Activated T-cell treated with anti-CD3 and anti-CD28 coated beads, Interleukin-2, amount 50 U/mL, for 4 hours (primary cell): ENCODE measurements at regions not wholly inside any gene's neighbourhood (a gene's known extent, or its start where the extent isn't known, plus 50 kb on each side); places are given as distances from the start of the nearest gene placed in this dataset.

Experiments used
- ATAC-seq, 2 donors: fragments of 200-7000 bp; cut with Tn5 transposase; one replicate each; pipeline ENCODE4 v1.10.0; 2021
- DNase-seq: peaks from one replicate; pipeline ENCODE4 v3.0.0-alpha.2; 2020
- H3K27me3 Mint-ChIP-seq: one replicate; pipeline ENCODE4 v1.8.0; 2021; ENCODE audit warnings: low read depth, mixed read lengths
- H3K36me3 Mint-ChIP-seq: one replicate; pipeline ENCODE4 v1.8.0; 2022; ENCODE audit warnings: mixed read lengths; ENCODE audit not compliant: insufficient read depth
- H3K4me1 Mint-ChIP-seq: one replicate; pipeline ENCODE4 v1.8.0; 2021; ENCODE audit warnings: low read depth, mixed read lengths
- H3K4me3 Mint-ChIP-seq: one replicate; pipeline ENCODE4 v1.8.0; 2021; ENCODE audit warnings: mild to moderate bottlenecking, moderate library complexity, mixed read lengths
- H3K9me3 Mint-ChIP-seq: one replicate; pipeline ENCODE4 v1.8.0; 2021; ENCODE audit warnings: mixed read lengths

GRCh38 chr2:156812496-156812895, 376.3 kb downstream of the GPD2 start:
- Mint-ChIP-seq H3K4me3 (no peak overlapping the region), H3K9me3 (no peaks in the 10 kb centered on the region), H3K4me1 (no peaks in the 10 kb centered on the region), H3K27me3 (no peaks in the 10 kb centered on the region), H3K36me3 (no peaks in the 10 kb centered on the region)
- DNase-seq, result no peak
- ATAC-seq, result no peak

GRCh38 chr2:156817430-156817829, 381.3 kb downstream of the GPD2 start:
- Mint-ChIP-seq H3K9me3 (no peaks in the 10 kb centered on the region), H3K36me3 (no peaks in the 10 kb centered on the region), H3K27me3 (no peaks in the 10 kb centered on the region), H3K4me1 (no peaks in the 10 kb centered on the region), H3K4me3 (no peak overlapping the region)
- no peak for DNase-seq
- no peak for ATAC-seq

GRCh38 chr2:156818221-156818620, 382.0 kb downstream of the GPD2 start:
- Mint-ChIP-seq H3K36me3 (no peaks in the 10 kb centered on the region), H3K4me1 (no peaks in the 10 kb centered on the region), H3K27me3 (no peaks in the 10 kb centered on the region), H3K4me3 (no peak overlapping the region), H3K9me3 (no peaks in the 10 kb centered on the region)
- ATAC-seq, result no peak
- no peak for DNase-seq

- no peaks in the 10 kb centered on the region for H3K36me3 Mint-ChIP-seq
- no peaks in the 10 kb centered on the region for H3K4me1 Mint-ChIP-seq
- H3K4me3 Mint-ChIP-seq, result no peak overlapping the region
Measured at GRCh38 chr2:156818944-156819343, 382.8 kb downstream of the GPD2 start.

GRCh38 chr2:156826341-156826933, 390.3 kb downstream of the GPD2 start:
- DNase-seq (no peak), ATAC-seq (no peak)
- H3K9me3 Mint-ChIP-seq, result no peaks in the 10 kb centered on the region
- no peaks in the 10 kb centered on the region for H3K36me3 Mint-ChIP-seq
- H3K27me3 Mint-ChIP-seq, result no peaks in the 10 kb centered on the region
- no peak overlapping the region for H3K4me3 Mint-ChIP-seq
- H3K4me1 Mint-ChIP-seq, result no peaks in the 10 kb centered on the region

More at GRCh38 chr2:156818944-156819343, 382.8 kb downstream of the GPD2 start:
- H3K9me3 Mint-ChIP-seq, result no peaks in the 10 kb centered on the region
- no peak for DNase-seq
- no peaks in the 10 kb centered on the region for H3K27me3 Mint-ChIP-seq
- no peak for ATAC-seq

GRCh38 chr2:156834431-156834830, 398.3 kb downstream of the GPD2 start:
- ATAC-seq (no peak), DNase-seq (no peak)
- Mint-ChIP-seq H3K36me3 (no peaks in the 10 kb centered on the region), H3K4me1 (no peaks in the 10 kb centered on the region), H3K4me3 (no peak overlapping the region), H3K9me3 (peaks cover 5% of the 10 kb centered on the region), H3K27me3 (peaks cover 4% of the 10 kb centered on the region)

- Mint-ChIP-seq H3K4me1 (no peaks in the 10 kb centered on the region), H3K36me3 (no peaks in the 10 kb centered on the region), H3K27me3 (peaks cover 4% of the 10 kb centered on the region), H3K9me3 (peaks cover 5% of the 10 kb centered on the region), H3K4me3 (no peak overlapping the region)
- ATAC-seq, result no peak
- no peak for DNase-seq
Measured at GRCh38 chr2:156837635-156838370, 401.6 kb downstream of the GPD2 start.

- H3K4me1 Mint-ChIP-seq, result no peaks in the 10 kb centered on the region
- peaks cover 4% of the 10 kb centered on the region for H3K27me3 Mint-ChIP-seq
- H3K36me3 Mint-ChIP-seq, result no peaks in the 10 kb centered on the region
- no peak for ATAC-seq
- no peak for DNase-seq
- H3K4me3 Mint-ChIP-seq, result no peak overlapping the region
- H3K9me3 Mint-ChIP-seq, result peaks cover 5% of the 10 kb centered on the region
Measured at GRCh38 chr2:156841321-156841720, 405.1 kb downstream of the GPD2 start.

GRCh38 chr2:156845806-156846558, 409.8 kb downstream of the GPD2 start:
- ATAC-seq (no peak), DNase-seq (no peak)
- Mint-ChIP-seq H3K36me3 (no peaks in the 10 kb centered on the region), H3K4me3 (no peak overlapping the region), H3K27me3 (no peaks in the 10 kb centered on the region), H3K9me3 (no peaks in the 10 kb centered on the region), H3K4me1 (no peaks in the 10 kb centered on the region)

GRCh38 chr2:156852210-156852609, 405.3 kb upstream of the GALNT5 start:
- H3K4me1 Mint-ChIP-seq, result no peaks in the 10 kb centered on the region
- no peaks in the 10 kb centered on the region for H3K36me3 Mint-ChIP-seq
- no peak for DNase-seq

GRCh38 chr2:156852681-156853080, 404.8 kb upstream of the GALNT5 start:
- no peaks in the 10 kb centered on the region for H3K36me3 Mint-ChIP-seq

More at GRCh38 chr2:156852210-156852609, 405.3 kb upstream of the GALNT5 start:
- Mint-ChIP-seq H3K4me3 (no peak overlapping the region), H3K9me3 (no peaks in the 10 kb centered on the region), H3K27me3 (no peaks in the 10 kb centered on the region)
- ATAC-seq, result no peak

GRCh38 chr2:156864325-156864724, 393.2 kb upstream of the GALNT5 start:
- H3K36me3 Mint-ChIP-seq, result no peaks in the 10 kb centered on the region
- no peaks in the 10 kb centered on the region for H3K27me3 Mint-ChIP-seq
- DNase-seq (no peak), ATAC-seq (no peak)
- no peaks in the 10 kb centered on the region for H3K4me1 Mint-ChIP-seq
- H3K9me3 Mint-ChIP-seq, result no peaks in the 10 kb centered on the region
- H3K4me3 Mint-ChIP-seq, result no peak overlapping the region

More at GRCh38 chr2:156852681-156853080, 404.8 kb upstream of the GALNT5 start:
- Mint-ChIP-seq H3K27me3 (no peaks in the 10 kb centered on the region), H3K4me3 (no peak overlapping the region), H3K9me3 (no peaks in the 10 kb centered on the region), H3K4me1 (no peaks in the 10 kb centered on the region)
- ATAC-seq (no peak), DNase-seq (no peak)

- ATAC-seq (no peak), DNase-seq (no peak)
- Mint-ChIP-seq H3K9me3 (no peaks in the 10 kb centered on the region), H3K36me3 (no peaks in the 10 kb centered on the region), H3K4me1 (no peaks in the 10 kb centered on the region), H3K4me3 (no peak overlapping the region), H3K27me3 (no peaks in the 10 kb centered on the region)
Measured at GRCh38 chr2:156864753-156865152, 392.8 kb upstream of the GALNT5 start.

GRCh38 chr2:156867201-156867600, 390.3 kb upstream of the GALNT5 start:
- H3K4me1 Mint-ChIP-seq, result no peaks in the 10 kb centered on the region
- ATAC-seq, result no peak
- H3K4me3 Mint-ChIP-seq, result no peak overlapping the region
- H3K9me3 Mint-ChIP-seq, result peaks cover 1% of the 10 kb centered on the region
- no peaks in the 10 kb centered on the region for H3K27me3 Mint-ChIP-seq
- H3K36me3 Mint-ChIP-seq, result no peaks in the 10 kb centered on the region
- no peak for DNase-seq

- no peak for DNase-seq
- no peak for ATAC-seq
- Mint-ChIP-seq H3K27me3 (no peaks in the 10 kb centered on the region), H3K36me3 (no peaks in the 10 kb centered on the region), H3K4me3 (no peak overlapping the region), H3K4me1 (no peaks in the 10 kb centered on the region), H3K9me3 (peaks cover 5% of the 10 kb centered on the region)
Measured at GRCh38 chr2:156874707-156875106, 382.8 kb upstream of the GALNT5 start.
